GM12864 (cell line): ENCODE measurements at regions not wholly inside any gene's neighbourhood (a gene's known extent, or its start where the extent isn't known, plus 50 kb on each side); places are given as distances from the start of the nearest gene placed in this dataset.

ENCODE experiments used
- DNase-seq: peaks from one replicate; pipeline ENCODE4 v3.0.0-alpha.2; 2011; ENCODE audit warnings: low read depth
- H3K4me3 ChIP-seq: 2 replicates; pipeline ENCODE4 v1.5.1; 2011; ENCODE audit warnings: mild to moderate bottlenecking, low read depth, low read length, control low read depth
- CTCF ChIP-seq: IDR thresholded peaks from 2 replicates; pipeline ENCODE4 v1.5.1; 2011; ENCODE audit warnings: low read depth, mild to moderate bottlenecking, moderate library complexity, low read length, control low read depth, inconsistent platforms; ENCODE audit errors: missing control alignments

GRCh38 chr1:79657951-79658658 lies 651.6 kb upstream of the ADGRL4 start:
- DNase-seq, result no peak
- no peak overlapping the region for H3K4me3 ChIP-seq
- no peak for TF ChIP-seq CTCF

GRCh38 chr1:79655876-79656275 lies 649.3 kb upstream of the ADGRL4 start:
- TF ChIP-seq CTCF, result no peak
- no peak for DNase-seq
- H3K4me3 ChIP-seq, result no peak overlapping the region

GRCh38 chr1:79652426-79652825 lies 645.9 kb upstream of the ADGRL4 start:
- no peak overlapping the region for H3K4me3 ChIP-seq
- TF ChIP-seq CTCF, result no peak
- DNase-seq, result no peak

- no peak overlapping the region for H3K4me3 ChIP-seq
- no peak for DNase-seq
- no peak for TF ChIP-seq CTCF
Observed at GRCh38 chr1:79648126-79648525, 641.6 kb upstream of the ADGRL4 start.

GRCh38 chr1:79646880-79647279 lies 640.4 kb upstream of the ADGRL4 start:
- no peak for DNase-seq
- H3K4me3 ChIP-seq, result no peak overlapping the region
- TF ChIP-seq CTCF, result no peak

- TF ChIP-seq CTCF, result no peak
- peak; percentile 18 for DNase-seq
- no peak overlapping the region for H3K4me3 ChIP-seq
Observed at GRCh38 chr1:79638382-79638781, 631.9 kb upstream of the ADGRL4 start.

GRCh38 chr1:79633456-79633855 lies 626.9 kb upstream of the ADGRL4 start:
- TF ChIP-seq CTCF, result no peak
- H3K4me3 ChIP-seq, result no peak overlapping the region
- no peak for DNase-seq
